ENCODE measurements at regions not wholly inside any gene's neighbourhood (a gene's known extent, or its start where the extent isn't known, plus 50 kb on each side); places are given as distances from the start of the nearest gene placed in this dataset.

DNA sequence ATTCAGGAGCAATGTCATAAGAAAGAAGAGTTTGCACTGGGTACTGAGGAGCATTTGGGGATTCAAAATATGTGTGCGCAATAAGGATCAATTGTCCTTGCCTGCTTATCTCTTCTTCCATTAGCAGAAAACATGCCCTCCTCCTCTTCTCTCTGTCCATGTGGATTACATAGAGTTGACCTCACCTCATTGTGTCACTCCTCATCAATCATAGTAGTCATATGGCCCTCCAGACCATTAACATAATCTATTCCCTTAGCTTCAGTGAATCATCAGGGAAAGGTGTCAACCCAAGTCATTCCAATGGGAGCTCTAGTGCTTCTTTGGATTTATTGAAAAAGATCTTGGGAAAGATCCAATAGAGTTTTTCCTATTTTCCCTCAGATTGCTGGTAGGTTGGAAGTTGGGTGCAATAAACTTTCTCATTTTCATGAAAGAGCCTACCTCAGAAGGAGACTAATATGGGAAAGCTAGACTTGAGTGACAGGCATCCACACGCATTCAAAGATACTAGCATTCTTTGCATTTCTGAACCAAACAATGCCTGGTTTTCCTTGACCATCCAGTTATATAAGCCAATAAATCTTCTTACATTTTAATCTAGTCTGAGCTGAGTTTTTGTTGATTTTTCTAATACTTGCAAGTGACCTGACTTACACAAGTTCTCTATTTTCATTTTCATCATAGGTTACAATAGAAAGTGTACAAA is 71.5 kb upstream of the FAM13C start:
- ChIA-PET POLR2A (no interaction called here), CTCF (interaction anchor here (1.3 kb wide), 1 partner anchor 31 kb away, joined by 4 read pairs; no protein-coding TSS in a partner anchor)
- Mint-ChIP-seq H3K27ac (no peak overlapping the region), H3K4me3 (no peak overlapping the region), H3K27me3 (ENCODE audit: low read depth) (no peaks in the 10 kb centered on the region), H3K4me1 (peaks cover 8% of the 10 kb centered on the region), H3K36me3 (no peaks in the 10 kb centered on the region), H3K9me3 (no peaks in the 10 kb centered on the region)
- TF ChIP-seq, protein P1, sequence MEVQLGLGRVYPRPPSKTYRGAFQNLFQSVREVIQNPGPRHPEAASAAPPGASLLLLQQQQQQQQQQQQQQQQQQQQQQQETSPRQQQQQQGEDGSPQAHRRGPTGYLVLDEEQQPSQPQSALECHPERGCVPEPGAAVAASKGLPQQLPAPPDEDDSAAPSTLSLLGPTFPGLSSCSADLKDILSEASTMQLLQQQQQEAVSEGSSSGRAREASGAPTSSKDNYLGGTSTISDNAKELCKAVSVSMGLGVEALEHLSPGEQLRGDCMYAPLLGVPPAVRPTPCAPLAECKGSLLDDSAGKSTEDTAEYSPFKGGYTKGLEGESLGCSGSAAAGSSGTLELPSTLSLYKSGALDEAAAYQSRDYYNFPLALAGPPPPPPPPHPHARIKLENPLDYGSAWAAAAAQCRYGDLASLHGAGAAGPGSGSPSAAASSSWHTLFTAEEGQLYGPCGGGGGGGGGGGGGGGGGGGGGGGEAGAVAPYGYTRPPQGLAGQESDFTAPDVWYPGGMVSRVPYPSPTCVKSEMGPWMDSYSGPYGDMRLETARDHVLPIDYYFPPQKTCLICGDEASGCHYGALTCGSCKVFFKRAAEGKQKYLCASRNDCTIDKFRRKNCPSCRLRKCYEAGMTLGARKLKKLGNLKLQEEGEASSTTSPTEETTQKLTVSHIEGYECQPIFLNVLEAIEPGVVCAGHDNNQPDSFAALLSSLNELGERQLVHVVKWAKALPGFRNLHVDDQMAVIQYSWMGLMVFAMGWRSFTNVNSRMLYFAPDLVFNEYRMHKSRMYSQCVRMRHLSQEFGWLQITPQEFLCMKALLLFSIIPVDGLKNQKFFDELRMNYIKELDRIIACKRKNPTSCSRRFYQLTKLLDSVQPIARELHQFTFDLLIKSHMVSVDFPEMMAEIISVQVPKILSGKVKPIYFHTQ (CRISPR knock-in tag; IDR thresholded peaks at IDR 0.05), result no peak
- no peak for TF ChIP-seq NFATC4 (CRISPR knock-in tag; IDR thresholded peaks at IDR 0.05)
- no peak for TF ChIP-seq TP53 (CRISPR knock-in tag; IDR thresholded peaks at IDR 0.05)
- no peak for TF ChIP-seq ATF3 (CRISPR knock-in tag; conservative IDR thresholded peaks at IDR 0.05)
- TF ChIP-seq, protein P2, sequence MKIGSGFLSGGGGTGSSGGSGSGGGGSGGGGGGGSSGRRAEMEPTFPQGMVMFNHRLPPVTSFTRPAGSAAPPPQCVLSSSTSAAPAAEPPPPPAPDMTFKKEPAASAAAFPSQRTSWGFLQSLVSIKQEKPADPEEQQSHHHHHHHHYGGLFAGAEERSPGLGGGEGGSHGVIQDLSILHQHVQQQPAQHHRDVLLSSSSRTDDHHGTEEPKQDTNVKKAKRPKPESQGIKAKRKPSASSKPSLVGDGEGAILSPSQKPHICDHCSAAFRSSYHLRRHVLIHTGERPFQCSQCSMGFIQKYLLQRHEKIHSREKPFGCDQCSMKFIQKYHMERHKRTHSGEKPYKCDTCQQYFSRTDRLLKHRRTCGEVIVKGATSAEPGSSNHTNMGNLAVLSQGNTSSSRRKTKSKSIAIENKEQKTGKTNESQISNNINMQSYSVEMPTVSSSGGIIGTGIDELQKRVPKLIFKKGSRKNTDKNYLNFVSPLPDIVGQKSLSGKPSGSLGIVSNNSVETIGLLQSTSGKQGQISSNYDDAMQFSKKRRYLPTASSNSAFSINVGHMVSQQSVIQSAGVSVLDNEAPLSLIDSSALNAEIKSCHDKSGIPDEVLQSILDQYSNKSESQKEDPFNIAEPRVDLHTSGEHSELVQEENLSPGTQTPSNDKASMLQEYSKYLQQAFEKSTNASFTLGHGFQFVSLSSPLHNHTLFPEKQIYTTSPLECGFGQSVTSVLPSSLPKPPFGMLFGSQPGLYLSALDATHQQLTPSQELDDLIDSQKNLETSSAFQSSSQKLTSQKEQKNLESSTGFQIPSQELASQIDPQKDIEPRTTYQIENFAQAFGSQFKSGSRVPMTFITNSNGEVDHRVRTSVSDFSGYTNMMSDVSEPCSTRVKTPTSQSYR (CRISPR knock-in tag; IDR thresholded peaks at IDR 0.05), result no peak
- TF ChIP-seq ZNF425 (CRISPR knock-in tag; conservative IDR thresholded peaks at IDR 0.05), result no peak
- no peak for TF ChIP-seq FOXJ3 (CRISPR knock-in tag; IDR thresholded peaks at IDR 0.05; ENCODE audit: borderline replicate concordance)
- no peak for TF ChIP-seq ZBTB43 (CRISPR knock-in tag; IDR thresholded peaks at IDR 0.05)
- TF ChIP-seq HMGA2 (CRISPR knock-in tag; IDR thresholded peaks at IDR 0.05), result no peak
- no peak for TF ChIP-seq ATF6 (CRISPR knock-in tag; IDR thresholded peaks at IDR 0.05)
- ATAC-seq (no peak), DNase-seq (ENCODE audit: low spot score) (no peak)

GRCh38 chr10:59432207-59432900 is 70.0 kb upstream of the FAM13C start:
- Mint-ChIP-seq H3K36me3 (no peaks in the 10 kb centered on the region), H3K27ac (no peak overlapping the region), H3K4me3 (no peak overlapping the region), H3K27me3 (ENCODE audit: low read depth) (no peaks in the 10 kb centered on the region), H3K4me1 (peaks cover 8% of the 10 kb centered on the region), H3K9me3 (no peaks in the 10 kb centered on the region)
- DNase-seq (ENCODE audit: low spot score), result no peak
- no peak for ATAC-seq
- CTCF ChIA-PET, result no interaction called here
- POLR2A ChIA-PET, result no interaction called here
- TF ChIP-seq, protein P3, sequence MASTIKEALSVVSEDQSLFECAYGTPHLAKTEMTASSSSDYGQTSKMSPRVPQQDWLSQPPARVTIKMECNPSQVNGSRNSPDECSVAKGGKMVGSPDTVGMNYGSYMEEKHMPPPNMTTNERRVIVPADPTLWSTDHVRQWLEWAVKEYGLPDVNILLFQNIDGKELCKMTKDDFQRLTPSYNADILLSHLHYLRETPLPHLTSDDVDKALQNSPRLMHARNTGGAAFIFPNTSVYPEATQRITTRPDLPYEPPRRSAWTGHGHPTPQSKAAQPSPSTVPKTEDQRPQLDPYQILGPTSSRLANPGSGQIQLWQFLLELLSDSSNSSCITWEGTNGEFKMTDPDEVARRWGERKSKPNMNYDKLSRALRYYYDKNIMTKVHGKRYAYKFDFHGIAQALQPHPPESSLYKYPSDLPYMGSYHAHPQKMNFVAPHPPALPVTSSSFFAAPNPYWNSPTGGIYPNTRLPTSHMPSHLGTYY (CRISPR knock-in tag; IDR thresholded peaks at IDR 0.05), result no peak
- TF ChIP-seq ZNF317 (CRISPR knock-in tag; IDR thresholded peaks at IDR 0.05; ENCODE audit: borderline replicate concordance, low read depth), result no peak
- TF ChIP-seq, protein P4, sequence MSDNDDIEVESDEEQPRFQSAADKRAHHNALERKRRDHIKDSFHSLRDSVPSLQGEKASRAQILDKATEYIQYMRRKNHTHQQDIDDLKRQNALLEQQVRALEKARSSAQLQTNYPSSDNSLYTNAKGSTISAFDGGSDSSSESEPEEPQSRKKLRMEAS (CRISPR knock-in tag; IDR thresholded peaks at IDR 0.05), result no peak
- no peak for TF ChIP-seq ESRRA (CRISPR knock-in tag; IDR thresholded peaks at IDR 0.05; ENCODE audit: borderline replicate concordance)
- TF ChIP-seq JUN (CRISPR knock-in tag; IDR thresholded peaks at IDR 0.05), result no peak
- TF ChIP-seq ZSCAN18 (CRISPR knock-in tag; IDR thresholded peaks at IDR 0.05), result no peak
